ENCODE measurements at regions not wholly inside any gene's neighbourhood (a gene's known extent, or its start where the extent isn't known, plus 50 kb on each side); places are given as distances from the start of the nearest gene placed in this dataset.
"Not testable (repeated sequence)": the region's sequence is repeated elsewhere in the genome, so short reads cannot be mapped to it uniquely, and the experiment has no call there.

DNA sequence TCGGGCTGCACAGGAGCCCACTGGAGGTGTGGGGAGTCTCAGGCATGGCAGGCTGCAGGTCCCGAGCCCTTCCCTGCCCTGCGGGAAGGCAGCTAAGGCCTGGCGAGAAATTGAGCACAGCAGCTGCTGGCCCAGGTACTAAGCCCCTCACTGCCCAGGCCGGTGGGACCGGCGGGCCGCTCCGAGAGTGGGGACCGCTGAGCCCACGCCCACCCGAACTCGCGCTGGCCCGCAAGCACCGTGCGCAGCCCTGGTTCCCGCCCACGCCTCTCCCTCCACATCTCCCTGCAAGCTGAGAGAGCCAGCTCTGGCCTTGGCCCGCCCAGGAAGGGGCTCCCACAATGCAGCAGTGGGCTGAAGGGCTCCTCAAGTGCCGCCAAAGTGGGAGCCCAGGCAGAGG, 82.0 kb upstream of the NEIL3 start:
- DNase-seq (ENCODE audit: low read depth in 4 of 4, low spot score in 2 of 4) = no peak

- DNase-seq (ENCODE audit: low read depth in 4 of 4, low spot score in 2 of 4) = no peak
Observed at GRCh38 chr4:177228599-177228998, 81.1 kb upstream of the NEIL3 start.

- no peak for DNase-seq (ENCODE audit: low read depth in 4 of 4, low spot score in 2 of 4)
Observed at GRCh38 chr4:177229331-177229730, 80.3 kb upstream of the NEIL3 start.

- DNase-seq (ENCODE audit: low read depth in 4 of 4, low spot score in 2 of 4) = no peak
Observed at GRCh38 chr4:177232473-177232872, 77.2 kb upstream of the NEIL3 start.

GRCh38 chr4:177235026-177235425, 74.6 kb upstream of the NEIL3 start:
- no peak for DNase-seq (ENCODE audit: low read depth in 4 of 4, low spot score in 2 of 4)

DNA sequence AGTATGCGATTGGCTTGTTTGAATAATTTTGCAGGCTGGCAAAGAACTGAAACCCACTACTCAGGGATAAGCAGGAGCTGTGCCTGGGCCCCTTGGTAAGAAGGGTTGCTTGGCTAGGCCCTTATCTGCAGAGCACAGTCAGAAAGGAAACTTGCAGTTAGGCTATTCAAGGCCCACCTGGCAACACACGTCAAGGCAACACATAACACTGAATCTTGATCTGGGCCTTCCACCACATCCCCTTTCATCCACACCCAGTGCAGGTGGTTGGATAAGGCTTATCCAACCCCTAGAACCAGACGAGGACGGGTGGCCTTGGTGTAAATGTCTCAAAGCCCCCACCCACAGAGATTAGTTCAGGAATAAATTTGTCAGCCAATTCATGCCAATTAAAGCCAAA, 72.8 kb upstream of the NEIL3 start:
- DNase-seq (ENCODE audit: low read depth in 4 of 4, low spot score in 2 of 4) = no peak

- no peak for DNase-seq (ENCODE audit: low read depth in 4 of 4, low spot score in 2 of 4)
Observed at GRCh38 chr4:177237291-177237690, 72.4 kb upstream of the NEIL3 start.

- no peak for DNase-seq (ENCODE audit: low read depth in 4 of 4, low spot score in 2 of 4)
Observed at GRCh38 chr4:177239477-177239876, 70.2 kb upstream of the NEIL3 start.

GRCh38 chr4:177239878-177240277, 69.8 kb upstream of the NEIL3 start:
- no peak for DNase-seq (ENCODE audit: low read depth in 4 of 4, low spot score in 2 of 4)

DNA sequence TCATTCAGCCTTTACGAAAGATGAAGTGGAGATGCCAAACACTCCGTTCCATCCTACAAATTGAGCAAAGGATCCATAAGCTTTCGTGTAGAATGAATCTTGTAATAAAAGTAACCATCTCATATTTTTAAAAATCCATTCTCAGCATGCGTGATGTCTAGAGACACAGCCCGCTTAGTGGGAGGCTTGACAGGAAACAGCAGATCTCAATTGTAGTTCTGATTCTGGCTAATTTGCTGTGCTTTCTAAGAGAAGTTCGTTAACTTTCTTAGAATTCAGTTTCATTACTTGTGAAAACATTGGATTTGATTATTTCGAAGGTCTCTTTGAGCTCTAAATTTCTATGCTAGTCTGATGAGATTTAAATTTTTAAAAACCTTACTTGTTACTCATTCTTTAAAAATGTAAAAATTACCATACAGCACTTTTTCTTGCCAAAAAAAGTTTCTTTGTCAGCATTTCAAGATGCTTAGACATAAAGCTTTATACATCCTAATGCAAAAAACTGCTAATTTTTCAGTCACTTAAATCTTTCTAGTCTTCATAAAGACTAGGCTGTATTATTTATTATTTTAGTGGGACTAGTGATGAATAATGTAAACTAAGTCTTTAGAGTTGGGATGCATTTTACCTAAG, 66.9 kb upstream of the NEIL3 start:
- no peak for DNase-seq (ENCODE audit: low read depth in 4 of 4, low spot score in 2 of 4)

DNA sequence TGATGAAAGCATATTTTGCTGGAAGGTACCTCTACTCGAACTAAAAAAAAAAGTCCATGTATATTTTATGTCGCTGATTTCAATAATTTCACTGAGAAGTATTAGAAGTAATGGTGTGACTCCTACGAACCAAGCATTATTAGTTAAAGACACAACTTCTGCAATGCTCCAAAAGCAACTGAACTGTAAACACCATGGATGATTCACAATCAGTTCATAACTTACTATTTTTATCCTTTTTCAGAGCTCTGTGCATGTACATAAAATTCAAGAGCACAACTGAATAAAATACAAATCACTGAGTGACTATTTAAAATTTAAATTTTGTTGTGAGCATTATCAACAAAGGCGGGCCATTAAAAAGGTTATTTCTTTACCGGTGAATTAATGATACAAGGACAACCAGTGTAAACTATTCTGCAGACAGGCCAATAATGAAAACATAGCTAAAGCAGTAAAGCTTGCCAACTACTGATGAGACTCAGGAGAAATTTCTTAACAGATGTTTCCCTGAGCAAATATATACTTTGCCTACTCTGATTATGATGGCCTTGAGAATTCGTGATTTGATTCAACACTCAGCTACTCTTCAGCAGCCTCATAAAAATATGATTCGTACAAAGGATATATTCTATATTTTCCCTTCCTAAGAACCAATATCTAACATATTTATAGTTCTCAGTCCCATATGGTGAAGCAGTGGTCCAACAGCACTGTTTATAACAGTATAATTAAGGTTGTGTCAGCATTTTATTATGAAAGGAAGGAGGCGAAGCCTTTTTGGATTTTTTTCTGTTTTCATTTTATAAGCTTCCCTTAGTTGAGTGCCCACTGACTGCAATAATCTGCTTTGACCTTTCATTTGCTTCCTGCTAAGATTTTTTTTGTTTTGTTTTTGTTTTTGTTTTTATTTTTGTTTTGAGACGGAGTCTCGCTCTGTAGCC, 62.8 kb upstream of the NEIL3 start:
- DNase-seq (ENCODE audit: low read depth in 4 of 4, low spot score in 2 of 4) = no peak

DNA sequence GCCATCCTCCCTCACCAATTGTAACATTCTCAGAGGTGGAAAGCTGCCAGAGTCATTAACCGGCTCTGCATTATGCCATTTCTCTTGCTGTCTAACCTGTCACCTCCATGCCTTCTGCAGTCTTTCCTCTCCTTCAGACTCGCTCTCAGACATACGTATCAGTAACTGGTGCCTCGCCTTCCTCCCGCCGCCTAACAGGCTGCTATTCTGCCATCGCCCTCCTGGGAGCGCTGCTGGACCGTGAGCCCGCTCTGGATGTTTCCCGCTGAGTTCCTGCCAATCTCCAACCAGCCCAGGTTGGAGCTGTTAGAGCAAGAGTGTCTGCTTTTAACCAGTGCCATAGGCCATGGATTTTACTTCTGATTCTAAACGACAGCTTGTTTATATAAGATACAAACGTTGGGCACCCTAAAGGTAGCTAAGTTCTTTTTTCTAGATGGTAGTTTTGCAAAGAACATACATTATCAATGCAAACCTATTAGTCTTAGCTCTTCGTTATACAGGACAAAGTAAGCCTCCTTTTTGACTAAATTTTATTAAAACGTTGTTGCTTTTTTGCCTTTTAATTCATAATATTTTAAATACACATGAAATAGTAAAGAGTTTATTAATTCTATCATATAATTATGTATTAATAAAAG, 59.5 kb upstream of the NEIL3 start:
- DNase-seq (ENCODE audit: low read depth in 4 of 4, low spot score in 2 of 4) = peak in 2 of 4 donors; percentile 51 to 59

GRCh38 chr4:177251237-177251636, 58.4 kb upstream of the NEIL3 start:
- DNase-seq (ENCODE audit: low read depth in 4 of 4, low spot score in 2 of 4) = no peak

DNA sequence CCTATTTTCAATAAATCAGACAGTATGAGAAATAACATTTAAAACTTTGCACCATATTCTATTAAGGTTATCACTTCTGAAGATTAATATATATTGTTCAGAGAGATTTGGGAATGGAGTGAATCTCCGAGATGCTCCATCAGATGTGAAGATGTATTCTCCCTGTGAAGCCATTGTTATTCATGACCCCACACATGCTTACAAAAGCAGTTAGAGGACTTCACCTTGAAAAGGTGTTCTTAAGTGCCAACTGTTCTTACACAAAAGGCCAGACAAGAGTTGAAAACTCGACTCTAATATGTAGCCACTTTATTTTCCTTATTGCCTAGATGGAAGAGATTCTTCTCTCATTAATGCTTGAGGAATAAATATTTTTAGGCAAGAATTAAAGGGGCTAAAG, 54.3 kb upstream of the NEIL3 start:
- no peak for DNase-seq (ENCODE audit: low read depth in 4 of 4, low spot score in 2 of 4)

DNA sequence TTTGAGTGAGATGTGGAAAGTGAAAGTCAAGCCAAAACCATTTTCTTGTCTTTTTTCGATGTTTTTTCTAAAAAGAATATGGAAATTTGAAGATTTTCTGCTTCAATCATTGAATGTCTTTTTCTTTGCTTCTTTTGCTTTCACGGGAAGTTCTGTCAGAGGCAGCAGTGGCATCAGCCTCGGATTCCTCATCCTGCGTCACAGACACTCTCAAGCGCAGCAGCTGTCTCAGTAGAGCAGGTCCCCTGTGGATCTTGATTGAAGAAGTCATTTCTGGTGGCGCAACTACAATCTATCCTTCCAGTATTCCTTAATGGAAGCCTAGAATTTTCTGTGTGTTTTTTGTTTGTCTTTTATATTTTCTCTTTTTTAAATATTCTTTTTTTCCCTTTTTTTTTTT, 52.7 kb upstream of the NEIL3 start:
- DNase-seq (ENCODE audit: low read depth in 4 of 4, low spot score in 2 of 4) = no peak

- DNase-seq (ENCODE audit: low read depth in 4 of 4, low spot score in 2 of 4) = not testable (repeated sequence)
Observed at GRCh38 chr4:177259466-177259865, 50.2 kb upstream of the NEIL3 start.

Measured in left renal cortex interstitium (tissue), 4 donors.